Heart right ventricle (tissue), 16 donors: ENCODE measurements at regions not wholly inside any gene's neighbourhood (a gene's known extent, or its start where the extent isn't known, plus 50 kb on each side); places are given as distances from the start of the nearest gene placed in this dataset.

Experiments
- ATAC-seq, 8 donors: fragments of 200-7000 bp; cut with Tn5 transposase; one replicate each; pipeline ENCODE4 v1.9.1; 2020; ENCODE audit warnings: mild to moderate bottlenecking in 8 of 8, moderate library complexity in 8 of 8, moderate number of reproducible peaks in 1 of 8
- DNase-seq, 2 donors: peaks; one replicate each; pipeline ENCODE4 v3.0.0-alpha.2; 2020
- H3K27ac ChIP-seq, 10 donors: fragments of 200-600 bp; sonication (generic) in 2 of 10; one replicate each; pipeline versions ENCODE4 v1.5.0 to v1.8.0; 2020 to 2022; ENCODE audit warnings: mild to moderate bottlenecking in 3 of 10
- H3K27me3 ChIP-seq, 7 donors: fragments of 200-600 bp; one replicate each; pipeline ENCODE4 v1.8.0; 2021 to 2022; ENCODE audit warnings: mild to moderate bottlenecking in 2 of 7
- H3K36me3 ChIP-seq, 9 donors: fragments of 200-600 bp; sonication (generic) in 1 of 9; one replicate each; pipeline versions ENCODE4 v1.5.0 to v1.8.0; 2020 to 2022; ENCODE audit warnings: mild to moderate bottlenecking in 2 of 9
- H3K4me1 ChIP-seq, 9 donors: fragments of 200-600 bp; sonication (generic) in 1 of 9; one replicate each; pipeline versions ENCODE4 v1.5.0 to v1.8.0; 2020 to 2022; ENCODE audit warnings: mild to moderate bottlenecking in 4 of 9
- H3K4me3 ChIP-seq, 10 donors: fragments of 200-600 bp; sonication (generic) in 2 of 10; one replicate each; pipeline versions ENCODE4 v1.5.0 to v1.8.0; 2020 to 2022; ENCODE audit warnings: mild to moderate bottlenecking in 7 of 10, moderate library complexity in 2 of 10
- H3K9me3 ChIP-seq, 11 donors: fragments of 200-600 bp in 10 of 11; sonication (generic) in 2 of 11; one replicate each; pipeline versions ENCODE4 v1.5.0 to v1.8.0; 2013 to 2022; ENCODE audit warnings: mild to moderate bottlenecking in 2 of 11, control low read depth in 1 of 11, moderate library complexity in 1 of 11
- CTCF ChIP-seq, 9 donors: fragments of 200-600 bp; sonication (generic) in 2 of 9; IDR thresholded peaks; one replicate each; pipeline versions ENCODE4 v1.5.0 to v1.8.0; 2021 to 2022; ENCODE audit warnings: antibody characterized with exemption in 9 of 9, mild to moderate bottlenecking in 5 of 9, moderate library complexity in 1 of 9
- WGBS, 2 donors: extraction: QIAGEN DNeasy Blood & Tissue Kit; methylation state at CpG; one replicate each; pipeline ENCODE4 v1.1.7; 2013; ENCODE audit warnings: inconsistent platforms in 1 of 2; 5-methylcytosine and 5-hydroxymethylcytosine counted together
- intact Hi-C, 10 donors: fragments of 100-400 bp; cut with DNase I; formaldehyde crosslinking; loops; one replicate each; pipeline versions ENCODE4 v1.11.1 to v1.14.2; 2022
- donor health status: Arrhythmogenic right ventricular cardiomyopathy.
- donor health status: ischemic (EF 13 %, LVEDD 7.1; RV severe dilation, severe dysfunction).
- donor health status: healthy with polysubstance abuse.
- donor health status: DM: no; HTN: yes; CAD: no.
- donor health status: DM: no; HTN: no; CAD: no.
- donor health status: ischemic (EF 25% LVEDD 6.9; RV normal size, moderate dysfunction).
- donor health status: ischemic (EF 25% LVEDD 5.7; RV mildly dilated, moderate dysfunction).
- donor health status: healthy.
- donor health status: DM: yes; HTN: yes; CAD: no.
- donor health status: Ischemic cardiomyopathy.
- donor health status: ischemic (EF 35%, LVEDD 5.7; RV mildly dilated, moderate dysfunction).
- donor health status: nonischemic (EF 11% LVEDD 7.7; RV severe dilation, severe dysfunction).
- donor health status: DM: yes; HTN: yes; CAD: no.
- donor health status: PGD.
- donor health status: ischemic (EF 29% LVEDD 5.4; RV normal size, mild dysfunction).
- donor health status: nonischemic (EF 23%, LVEDD 6.1; RV moderate dilation, normal function).

GRCh38 chr6:141261672-141262060 lies 871.1 kb upstream of the GJE1 start:
- WGBS, 2 donors: 78 to 87% methylated on average over 4 of the region's 4 CpGs
- Histone ChIP-seq H3K4me1 (peaks cover 0 to 15% (median 8%) of the 10 kb centered on the region in 9 donors), H3K27me3 (no peaks in the 10 kb centered on the region), H3K9me3 (peaks cover 0 to 6% (median 0%) of the 10 kb centered on the region in 11 donors), H3K4me3 (no peak overlapping the region), H3K36me3 (no peaks in the 10 kb centered on the region), H3K27ac (peak overlapping the region in 7 of 10 donors; percentile 28 to 61 (median 42))
- DNase-seq (no peak), ATAC-seq (peak in 7 of 8 donors; percentile 15 to 60 (median 41))
- TF ChIP-seq CTCF (IDR thresholded peaks at IDR 0.05): no peak
- intact Hi-C loops: loop anchor here in 1 of 10 donors (5.0 kb wide), 1 partner anchor 141 kb away; no protein-coding TSS in a partner anchor

GRCh38 chr6:141261016-141261671 lies 871.6 kb upstream of the GJE1 start:
- H3K27me3 ChIP-seq: no peaks in the 10 kb centered on the region
- TF ChIP-seq CTCF (IDR thresholded peaks at IDR 0.05): peak in 1 of 9 donors; percentile 4
- 64 to 65% methylated on average over 10 of the region's 10 CpGs for WGBS, 2 donors
- DNase-seq (peak; percentile 33 to 44), ATAC-seq (peak; percentile 79 to 97 (median 92))
- intact Hi-C loops: loop anchor here in 1 of 10 donors (5.0 kb wide), 1 partner anchor 141 kb away; no protein-coding TSS in a partner anchor
- peaks cover 0 to 15% (median 8%) of the 10 kb centered on the region in 9 donors for H3K4me1 ChIP-seq
- H3K4me3 ChIP-seq: no peak overlapping the region
- peak overlapping the region in 7 of 10 donors; percentile 28 to 61 (median 42) for H3K27ac ChIP-seq
- H3K36me3 ChIP-seq: no peaks in the 10 kb centered on the region
- H3K9me3 ChIP-seq: peaks cover 0 to 11% (median 0%) of the 10 kb centered on the region in 11 donors

- TF ChIP-seq CTCF (IDR thresholded peaks at IDR 0.05): no peak
- peaks cover 0 to 15% (median 8%) of the 10 kb centered on the region in 9 donors for H3K4me1 ChIP-seq
- ATAC-seq: peak in 6 of 8 donors; percentile 10 to 76 (median 44)
- 82 to 87% methylated on average over 7 of the region's 7 CpGs for WGBS, 2 donors
- no peak overlapping the region for H3K4me3 ChIP-seq
- no peaks in the 10 kb centered on the region for H3K27me3 ChIP-seq
- no peaks in the 10 kb centered on the region for H3K36me3 ChIP-seq
- peak overlapping the region in 6 of 10 donors; percentile 30 to 61 (median 45) for H3K27ac ChIP-seq
- intact Hi-C loops: loop anchor here in 1 of 10 donors (5.0 kb wide), 1 partner anchor 142 kb away; no protein-coding TSS in a partner anchor
- no peak for DNase-seq
- peaks cover 0 to 12% (median 0%) of the 10 kb centered on the region in 11 donors for H3K9me3 ChIP-seq
Observed at GRCh38 chr6:141260627-141261015, 872.1 kb upstream of the GJE1 start.

GRCh38 chr6:141259807-141260206 lies 872.9 kb upstream of the GJE1 start:
- Histone ChIP-seq H3K36me3 (no peaks in the 10 kb centered on the region), H3K9me3 (peaks cover 0 to 12% (median 0%) of the 10 kb centered on the region in 11 donors), H3K4me1 (peaks cover 0 to 15% (median 8%) of the 10 kb centered on the region in 9 donors), H3K4me3 (no peak overlapping the region), H3K27me3 (no peaks in the 10 kb centered on the region), H3K27ac (peak overlapping the region in 3 of 10 donors; percentile 18 to 49 (median 21))
- TF ChIP-seq CTCF (IDR thresholded peaks at IDR 0.05): no peak
- intact Hi-C loops: loop anchor here in 2 of 10 donors (5.0 to 10.0 kb wide), 2 partner anchors 142 to 295 kb away; no protein-coding TSS in a partner anchor
- DNase-seq (no peak), ATAC-seq (peak in 1 of 8 donors; percentile 33)
- WGBS, 2 donors: 61 to 67% methylated on average over 5 of the region's 5 CpGs
